ENCODE measurements at regions not wholly inside any gene's neighbourhood (a gene's known extent, or its start where the extent isn't known, plus 50 kb on each side); places are given as distances from the start of the nearest gene placed in this dataset.

DNA sequence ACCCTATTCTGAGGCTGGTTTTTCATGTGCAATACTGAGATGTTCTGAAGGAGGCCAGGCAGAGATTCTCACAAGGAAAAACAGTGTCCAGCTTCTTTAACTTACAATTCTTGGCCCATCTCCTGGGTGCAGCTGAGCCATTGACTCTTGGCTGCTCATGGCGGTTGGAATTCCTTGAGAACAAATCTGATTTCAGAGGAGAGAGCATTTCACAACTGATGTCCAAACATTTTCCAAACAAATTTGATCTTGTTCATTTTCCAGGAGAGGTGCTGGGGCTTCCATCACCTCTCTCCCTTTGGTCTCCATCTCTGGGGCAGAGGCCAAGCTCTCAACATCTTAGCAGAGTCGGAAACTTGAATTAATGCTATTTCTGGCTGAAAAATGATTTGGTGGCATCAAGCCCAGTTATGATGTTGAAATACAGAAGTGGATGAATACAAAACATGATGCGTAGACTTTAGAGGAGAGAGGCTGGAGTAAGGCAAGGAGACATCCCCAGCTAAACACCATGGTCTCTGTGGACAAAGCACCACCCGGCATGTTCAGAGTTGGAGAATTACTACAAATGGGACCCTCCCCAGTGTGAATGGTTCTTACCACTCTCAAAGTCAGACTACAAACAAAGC lies 593.0 kb downstream of the VRK1 start:
- Histone ChIP-seq H3K4me3 (ENCODE audit: low read depth, low read length) (no peak overlapping the region), H3K36me3 (ENCODE audit: control insufficient read depth in 2 of 2, insufficient read depth in 1 of 2, low read length in 2 of 2) (no peaks in the 10 kb centered on the region), H3K9me3 (ENCODE audit: control insufficient read depth, insufficient read depth, low read depth, low read length) (no peaks in the 10 kb centered on the region), H3K4me1 (ENCODE audit: control insufficient read depth, insufficient read depth, low read length) (no peaks in the 10 kb centered on the region), H3K27ac (ENCODE audit: extremely low read depth, low read depth, low read length) (no peak overlapping the region)
- ChIA-PET CTCF (no interaction called here), POLR2A (no interaction called here)
- TF ChIP-seq, protein P1, sequence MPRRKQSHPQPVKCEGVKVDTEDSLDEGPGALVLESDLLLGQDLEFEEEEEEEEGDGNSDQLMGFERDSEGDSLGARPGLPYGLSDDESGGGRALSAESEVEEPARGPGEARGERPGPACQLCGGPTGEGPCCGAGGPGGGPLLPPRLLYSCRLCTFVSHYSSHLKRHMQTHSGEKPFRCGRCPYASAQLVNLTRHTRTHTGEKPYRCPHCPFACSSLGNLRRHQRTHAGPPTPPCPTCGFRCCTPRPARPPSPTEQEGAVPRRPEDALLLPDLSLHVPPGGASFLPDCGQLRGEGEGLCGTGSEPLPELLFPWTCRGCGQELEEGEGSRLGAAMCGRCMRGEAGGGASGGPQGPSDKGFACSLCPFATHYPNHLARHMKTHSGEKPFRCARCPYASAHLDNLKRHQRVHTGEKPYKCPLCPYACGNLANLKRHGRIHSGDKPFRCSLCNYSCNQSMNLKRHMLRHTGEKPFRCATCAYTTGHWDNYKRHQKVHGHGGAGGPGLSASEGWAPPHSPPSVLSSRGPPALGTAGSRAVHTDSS (tag by site-specific recombination; IDR thresholded peaks at IDR 0.05), result no peak
- TF ChIP-seq ZSCAN23 (tag by site-specific recombination; IDR thresholded peaks at IDR 0.05) (no peak), EGR2 (tag by site-specific recombination; IDR thresholded peaks at IDR 0.05; ENCODE audit: low read depth) (no peak), ZSCAN30 (tag by site-specific recombination; IDR thresholded peaks at IDR 0.05) (no peak), HOXD13 (CRISPR knock-in tag; IDR thresholded peaks at IDR 0.05; ENCODE audit: borderline replicate concordance) (no peak), ZNF16 (tag by site-specific recombination; IDR thresholded peaks at IDR 0.05; ENCODE audit: low read depth) (no peak), ZNF558 (tag by site-specific recombination; IDR thresholded peaks at IDR 0.05) (no peak), ZNF140 (tag by site-specific recombination; IDR thresholded peaks at IDR 0.05) (no peak), ZNF548 (tag by site-specific recombination; IDR thresholded peaks at IDR 0.05) (no peak), KLF8 (tag by site-specific recombination; IDR thresholded peaks at IDR 0.05) (no peak), ZNF707 (tag by site-specific recombination; IDR thresholded peaks at IDR 0.05) (no peak)
- TF ChIP-seq, protein P2, sequence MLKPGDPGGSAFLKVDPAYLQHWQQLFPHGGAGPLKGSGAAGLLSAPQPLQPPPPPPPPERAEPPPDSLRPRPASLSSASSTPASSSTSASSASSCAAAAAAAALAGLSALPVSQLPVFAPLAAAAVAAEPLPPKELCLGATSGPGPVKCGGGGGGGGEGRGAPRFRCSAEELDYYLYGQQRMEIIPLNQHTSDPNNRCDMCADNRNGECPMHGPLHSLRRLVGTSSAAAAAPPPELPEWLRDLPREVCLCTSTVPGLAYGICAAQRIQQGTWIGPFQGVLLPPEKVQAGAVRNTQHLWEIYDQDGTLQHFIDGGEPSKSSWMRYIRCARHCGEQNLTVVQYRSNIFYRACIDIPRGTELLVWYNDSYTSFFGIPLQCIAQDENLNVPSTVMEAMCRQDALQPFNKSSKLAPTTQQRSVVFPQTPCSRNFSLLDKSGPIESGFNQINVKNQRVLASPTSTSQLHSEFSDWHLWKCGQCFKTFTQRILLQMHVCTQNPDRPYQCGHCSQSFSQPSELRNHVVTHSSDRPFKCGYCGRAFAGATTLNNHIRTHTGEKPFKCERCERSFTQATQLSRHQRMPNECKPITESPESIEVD (tag by site-specific recombination; IDR thresholded peaks at IDR 0.05), result no peak
- TF ChIP-seq, protein P3, sequence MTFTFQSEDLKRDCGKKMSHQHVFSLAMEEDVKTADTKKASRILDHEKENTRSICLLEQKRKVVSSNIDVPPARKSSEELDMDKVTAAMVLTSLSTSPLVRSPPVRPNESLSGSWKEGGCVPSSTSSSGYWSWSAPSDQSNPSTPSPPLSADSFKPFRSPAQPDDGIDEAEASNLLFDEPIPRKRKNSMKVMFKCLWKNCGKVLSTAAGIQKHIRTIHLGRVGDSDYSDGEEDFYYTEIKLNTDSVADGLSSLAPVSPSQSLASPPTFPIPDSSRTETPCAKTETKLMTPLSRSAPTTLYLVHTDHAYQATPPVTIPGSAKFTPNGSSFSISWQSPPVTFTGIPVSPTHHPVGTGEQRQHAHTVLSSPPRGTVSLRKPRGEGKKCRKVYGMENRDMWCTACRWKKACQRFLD (tag by site-specific recombination; IDR thresholded peaks at IDR 0.05), result no peak

DNA sequence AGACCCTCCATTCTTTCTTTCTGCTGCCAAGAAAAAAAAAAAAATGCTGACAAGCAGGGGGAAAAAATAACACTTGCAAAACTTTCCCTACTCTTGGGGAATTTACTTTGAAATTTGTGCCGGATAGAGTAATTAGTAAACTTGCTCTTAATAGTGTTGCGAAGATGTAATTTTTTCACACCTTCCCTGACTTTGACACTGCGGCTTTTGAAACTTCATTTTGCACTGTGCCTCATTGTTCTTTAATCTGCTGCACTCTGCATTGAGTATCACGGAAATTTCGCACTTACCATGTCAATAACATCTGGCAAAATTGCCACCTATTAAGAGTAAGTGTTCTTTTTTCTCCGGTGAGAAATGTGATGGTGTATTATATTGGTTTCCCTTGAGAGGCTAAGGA lies 596.1 kb downstream of the VRK1 start:
- Histone ChIP-seq H3K9me3 (ENCODE audit: control insufficient read depth, insufficient read depth, low read depth, low read length) (no peaks in the 10 kb centered on the region), H3K36me3 (ENCODE audit: control insufficient read depth in 2 of 2, insufficient read depth in 1 of 2, low read length in 2 of 2) (no peaks in the 10 kb centered on the region), H3K4me1 (ENCODE audit: control insufficient read depth, insufficient read depth, low read length) (no peaks in the 10 kb centered on the region), H3K4me3 (ENCODE audit: low read depth, low read length) (no peak overlapping the region), H3K27ac (ENCODE audit: extremely low read depth, low read depth, low read length) (no peak overlapping the region)
- CTCF ChIA-PET, result no interaction called here
- POLR2A ChIA-PET, result no interaction called here
- TF ChIP-seq, protein P4, sequence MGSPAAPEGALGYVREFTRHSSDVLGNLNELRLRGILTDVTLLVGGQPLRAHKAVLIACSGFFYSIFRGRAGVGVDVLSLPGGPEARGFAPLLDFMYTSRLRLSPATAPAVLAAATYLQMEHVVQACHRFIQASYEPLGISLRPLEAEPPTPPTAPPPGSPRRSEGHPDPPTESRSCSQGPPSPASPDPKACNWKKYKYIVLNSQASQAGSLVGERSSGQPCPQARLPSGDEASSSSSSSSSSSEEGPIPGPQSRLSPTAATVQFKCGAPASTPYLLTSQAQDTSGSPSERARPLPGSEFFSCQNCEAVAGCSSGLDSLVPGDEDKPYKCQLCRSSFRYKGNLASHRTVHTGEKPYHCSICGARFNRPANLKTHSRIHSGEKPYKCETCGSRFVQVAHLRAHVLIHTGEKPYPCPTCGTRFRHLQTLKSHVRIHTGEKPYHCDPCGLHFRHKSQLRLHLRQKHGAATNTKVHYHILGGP (tag by site-specific recombination; IDR thresholded peaks at IDR 0.05), result no peak
- TF ChIP-seq ZBTB21 (tag by site-specific recombination; IDR thresholded peaks at IDR 0.05), result no peak
- TF ChIP-seq ZNF555 (tag by site-specific recombination; conservative IDR thresholded peaks at IDR 0.05), result no peak
- TF ChIP-seq, protein P5, sequence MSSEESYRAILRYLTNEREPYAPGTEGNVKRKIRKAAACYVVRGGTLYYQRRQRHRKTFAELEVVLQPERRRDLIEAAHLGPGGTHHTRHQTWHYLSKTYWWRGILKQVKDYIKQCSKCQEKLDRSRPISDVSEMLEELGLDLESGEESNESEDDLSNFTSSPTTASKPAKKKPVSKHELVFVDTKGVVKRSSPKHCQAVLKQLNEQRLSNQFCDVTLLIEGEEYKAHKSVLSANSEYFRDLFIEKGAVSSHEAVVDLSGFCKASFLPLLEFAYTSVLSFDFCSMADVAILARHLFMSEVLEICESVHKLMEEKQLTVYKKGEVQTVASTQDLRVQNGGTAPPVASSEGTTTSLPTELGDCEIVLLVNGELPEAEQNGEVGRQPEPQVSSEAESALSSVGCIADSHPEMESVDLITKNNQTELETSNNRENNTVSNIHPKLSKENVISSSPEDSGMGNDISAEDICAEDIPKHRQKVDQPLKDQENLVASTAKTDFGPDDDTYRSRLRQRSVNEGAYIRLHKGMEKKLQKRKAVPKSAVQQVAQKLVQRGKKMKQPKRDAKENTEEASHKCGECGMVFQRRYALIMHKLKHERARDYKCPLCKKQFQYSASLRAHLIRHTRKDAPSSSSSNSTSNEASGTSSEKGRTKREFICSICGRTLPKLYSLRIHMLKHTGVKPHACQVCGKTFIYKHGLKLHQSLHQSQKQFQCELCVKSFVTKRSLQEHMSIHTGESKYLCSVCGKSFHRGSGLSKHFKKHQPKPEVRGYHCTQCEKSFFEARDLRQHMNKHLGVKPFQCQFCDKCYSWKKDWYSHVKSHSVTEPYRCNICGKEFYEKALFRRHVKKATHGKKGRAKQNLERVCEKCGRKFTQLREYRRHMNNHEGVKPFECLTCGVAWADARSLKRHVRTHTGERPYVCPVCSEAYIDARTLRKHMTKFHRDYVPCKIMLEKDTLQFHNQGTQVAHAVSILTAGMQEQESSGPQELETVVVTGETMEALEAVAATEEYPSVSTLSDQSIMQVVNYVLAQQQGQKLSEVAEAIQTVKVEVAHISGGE (tag by site-specific recombination; conservative IDR thresholded peaks at IDR 0.05; ENCODE audit: low read depth), result no peak
- no peak for TF ChIP-seq ZNF510 (tag by site-specific recombination; IDR thresholded peaks at IDR 0.05; ENCODE audit: insufficient replicate concordance)
- TF ChIP-seq ZNF610 (tag by site-specific recombination; IDR thresholded peaks at IDR 0.05; ENCODE audit: borderline replicate concordance), result no peak
- TF ChIP-seq, protein P6, sequence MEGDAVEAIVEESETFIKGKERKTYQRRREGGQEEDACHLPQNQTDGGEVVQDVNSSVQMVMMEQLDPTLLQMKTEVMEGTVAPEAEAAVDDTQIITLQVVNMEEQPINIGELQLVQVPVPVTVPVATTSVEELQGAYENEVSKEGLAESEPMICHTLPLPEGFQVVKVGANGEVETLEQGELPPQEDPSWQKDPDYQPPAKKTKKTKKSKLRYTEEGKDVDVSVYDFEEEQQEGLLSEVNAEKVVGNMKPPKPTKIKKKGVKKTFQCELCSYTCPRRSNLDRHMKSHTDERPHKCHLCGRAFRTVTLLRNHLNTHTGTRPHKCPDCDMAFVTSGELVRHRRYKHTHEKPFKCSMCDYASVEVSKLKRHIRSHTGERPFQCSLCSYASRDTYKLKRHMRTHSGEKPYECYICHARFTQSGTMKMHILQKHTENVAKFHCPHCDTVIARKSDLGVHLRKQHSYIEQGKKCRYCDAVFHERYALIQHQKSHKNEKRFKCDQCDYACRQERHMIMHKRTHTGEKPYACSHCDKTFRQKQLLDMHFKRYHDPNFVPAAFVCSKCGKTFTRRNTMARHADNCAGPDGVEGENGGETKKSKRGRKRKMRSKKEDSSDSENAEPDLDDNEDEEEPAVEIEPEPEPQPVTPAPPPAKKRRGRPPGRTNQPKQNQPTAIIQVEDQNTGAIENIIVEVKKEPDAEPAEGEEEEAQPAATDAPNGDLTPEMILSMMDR (tag by site-specific recombination; IDR thresholded peaks at IDR 0.05), result no peak
- TF ChIP-seq GLIS2 (tag by site-specific recombination; IDR thresholded peaks at IDR 0.05), result no peak
- TF ChIP-seq YY1 (tag by site-specific recombination; IDR thresholded peaks at IDR 0.05), result no peak
- no peak for TF ChIP-seq ZXDB (tag by site-specific recombination; IDR thresholded peaks at IDR 0.05)
- TF ChIP-seq ZNF530 (tag by site-specific recombination; IDR thresholded peaks at IDR 0.05; ENCODE audit: low read depth), result no peak
- TF ChIP-seq ZNF621 (tag by site-specific recombination; IDR thresholded peaks at IDR 0.05), result no peak
- no peak for TF ChIP-seq SP7 (tag by site-specific recombination; IDR thresholded peaks at IDR 0.05)
